GM20000 (cell line): ENCODE measurements at regions not wholly inside any gene's neighbourhood (a gene's known extent, or its start where the extent isn't known, plus 50 kb on each side); places are given as distances from the start of the nearest gene placed in this dataset.

Experiments used
- DNase-seq: peaks from one replicate; pipeline ENCODE4 v3.0.0; 2012; ENCODE audit warnings: low spot score
- CTCF ChIP-seq: IDR thresholded peaks from 2 replicates; pipeline ENCODE4 v1.5.1; 2012; ENCODE audit warnings: mild to moderate bottlenecking, control low read depth; ENCODE audit errors: extremely low read depth, missing control alignments

- no peak for DNase-seq
- TF ChIP-seq CTCF: no peak
These were observed 329.8 kb downstream of the MCTP2 start for GRCh38 chr15:94561036-94561689.

- DNase-seq: no peak
- TF ChIP-seq CTCF: no peak
These were observed 332.1 kb downstream of the MCTP2 start for GRCh38 chr15:94563456-94563855.

GRCh38 chr15:94576889-94577533 is 345.6 kb downstream of the MCTP2 start:
- DNase-seq: peak; percentile 42
- peak; percentile 62 for TF ChIP-seq CTCF

GRCh38 chr15:94579286-94579685 is 347.9 kb downstream of the MCTP2 start:
- no peak for TF ChIP-seq CTCF
- no peak for DNase-seq

- TF ChIP-seq CTCF: no peak
These were observed 349.0 kb downstream of the MCTP2 start for GRCh38 chr15:94580211-94580885.

GRCh38 chr15:94582368-94582767 is 351.0 kb downstream of the MCTP2 start:
- peak; percentile 50 for TF ChIP-seq CTCF
- DNase-seq: peak; percentile 21

More at GRCh38 chr15:94580211-94580885, 349.0 kb downstream of the MCTP2 start:
- DNase-seq: no peak

GRCh38 chr15:94584833-94585244 is 353.5 kb downstream of the MCTP2 start:
- TF ChIP-seq CTCF: no peak
- peak; percentile 25 for DNase-seq
